K562 (cell line): ENCODE measurements at regions not wholly inside any gene's neighbourhood (a gene's known extent, or its start where the extent isn't known, plus 50 kb on each side); places are given as distances from the start of the nearest gene placed in this dataset.

Source experiments
- ATAC-seq: fragments of 200-7000 bp; cut with Tn5 transposase; 3 replicates; pipeline ENCODE4 v1.9.1; 2020; ENCODE audit warnings: moderate library complexity
- BruUV-seq: library from RNA; stranded (reverse); fragments of 400-500 nt; replicated peaks from 2 replicates; lab custom pipeline; 2021; lab: Mats Ljungman, UMichigan
- CTCF ChIA-PET: fragments of 300-600 bp; formaldehyde crosslinking; extraction: SDS; loops from one replicate; lab custom pipeline; 2021; ENCODE audit warnings: low intra/inter-chr PET ratio; lab: Yijun Ruan, JAX
- POLR2A ChIA-PET: fragments of 300-600, 350-650 bp; sonication (Branson Sonifier 250); formaldehyde crosslinking; extraction: SDS; loops from one replicate; lab custom pipeline; 2021; ENCODE audit warnings: antibody characterized with exemption, inconsistent platforms; lab: Yijun Ruan, JAX
- DNase-seq, 4 experiments: peaks; one replicate each; pipeline versions ENCODE4 v3.0.0 to v3.0.0-alpha.2; 2011 to 2018; ENCODE audit warnings: low spot score in 3 of 4, mixed read lengths in 3 of 4; ENCODE audit errors: extremely low read depth in 1 of 4
- FAIRE-seq: peaks from 2 replicates; lab custom pipeline; 2011; peaks lifted over from hg19 to GRCh38; lab: Jason Lieb, UNC
- H2AFZ ChIP-seq: 2 replicates; pipeline ENCODE4 v1.6.0; 2011; ENCODE audit warnings: low read depth, low read length, control low read depth, inconsistent platforms
- H3K27ac ChIP-seq: fragments of 200-600 bp; 3 replicates; pipeline ENCODE4 v1.8.0; 2011; ENCODE audit warnings: low read depth, mild to moderate bottlenecking, control low read depth, inconsistent platforms, low read length, moderate library complexity, mixed read lengths; ENCODE audit errors: extremely low read depth
- H3K27me3 ChIP-seq, 2 experiments: fragments of 300-600 bp in 1 of 2; 2 replicates in 1 of 2; 3 replicates in 1 of 2; pipeline versions ENCODE4 v1.6.0 to v1.8.0; 2011; ENCODE audit warnings: inconsistent platforms in 2 of 2, low read length in 2 of 2, mild to moderate bottlenecking in 1 of 2, mixed read lengths in 1 of 2, moderate library complexity in 1 of 2; ENCODE audit not compliant: control insufficient read depth in 2 of 2, insufficient read depth in 2 of 2
- H3K36me3 ChIP-seq: fragments of 300-600 bp; 3 replicates; pipeline ENCODE4 v1.8.0; 2011; ENCODE audit warnings: mild to moderate bottlenecking, low read length, inconsistent platforms; ENCODE audit not compliant: control insufficient read depth, insufficient read depth
- H3K4me1 ChIP-seq, 2 experiments: fragments of 200-600 bp in 1 of 2; replicated peaks in 1 of 2; 2 replicates in 1 of 2; 3 replicates in 1 of 2; pipeline versions ENCODE4 v1.5.1 to v1.8.0; 2011; ENCODE audit warnings: inconsistent platforms in 2 of 2, low read length in 2 of 2, mild to moderate bottlenecking in 1 of 2, mixed read lengths in 1 of 2, moderate library complexity in 1 of 2; ENCODE audit not compliant: control insufficient read depth in 2 of 2, insufficient read depth in 2 of 2
- H3K4me2 ChIP-seq: 2 replicates; pipeline ENCODE4 v1.6.1; 2011; ENCODE audit warnings: low read length, control low read depth, inconsistent platforms, mixed read lengths; ENCODE audit not compliant: insufficient read depth
- H3K4me3 ChIP-seq: fragments of 200-600 bp; sonication (generic), shearing (Covaris generic); 2 replicates; pipeline ENCODE4 v1.5.1; 2016; ENCODE audit warnings: control low read depth, inconsistent platforms
- H3K79me2 ChIP-seq: fragments of 200-600 bp; 3 replicates; pipeline ENCODE4 v1.8.0; 2011; ENCODE audit warnings: low read length, inconsistent platforms; ENCODE audit not compliant: control insufficient read depth, insufficient read depth
- H3K9ac ChIP-seq, 2 experiments: 2 replicates each; pipeline versions ENCODE4 v1.6.0 to v1.6.1; 2011; ENCODE audit warnings: low read depth in 2 of 2, low read length in 2 of 2, control low read depth in 1 of 2, inconsistent platforms in 1 of 2, mild to moderate bottlenecking in 1 of 2, mixed read lengths in 1 of 2; ENCODE audit not compliant: insufficient read depth in 1 of 2
- H3K9me1 ChIP-seq: one replicate; pipeline ENCODE4 v1.6.0; 2011; ENCODE audit warnings: inconsistent platforms, mild to moderate bottlenecking, low read length, moderate library complexity; ENCODE audit not compliant: control insufficient read depth, insufficient read depth
- H3K9me3 ChIP-seq: replicated peaks from 2 replicates; pipeline ENCODE4 v1.5.1; 2011; ENCODE audit warnings: low read depth, low read length, inconsistent platforms; ENCODE audit not compliant: control insufficient read depth, insufficient read depth
- H4K20me1 ChIP-seq: replicated peaks from 2 replicates; pipeline ENCODE4 v1.6.1; 2011; ENCODE audit warnings: low read length, inconsistent platforms, mixed read lengths; ENCODE audit not compliant: control insufficient read depth, insufficient read depth
- ADNP ChIP-seq: fragments of 200-800 bp; sonication (Bioruptor generic); IDR thresholded peaks from 2 replicates; pipeline ENCODE4 v1.6.1; 2016; ENCODE audit warnings: missing genetic modification characterization, missing compliant biosample characterization
- BRD9 ChIP-seq: fragments of 450-650 bp; IDR thresholded peaks from 2 replicates; pipeline ENCODE4 v1.6.1; 2018; ENCODE audit warnings: low read depth; ENCODE audit not compliant: partially characterized antibody
- CBFB ChIP-seq: sonication (generic); formaldehyde crosslinking; IDR thresholded peaks from 2 replicates; pipeline ENCODE4 v1.4.0; 2020; ENCODE audit warnings: mild to moderate bottlenecking, missing genetic modification reagents
- CCNT2 ChIP-seq: IDR thresholded peaks from 2 replicates; pipeline ENCODE4 v1.6.1; 2011; ENCODE audit warnings: borderline replicate concordance, low read depth, mild to moderate bottlenecking, moderate library complexity, mixed read lengths, low read length; ENCODE audit not compliant: insufficient read length; ENCODE audit errors: extremely low read depth
- FOXM1 ChIP-seq, 2 experiments: fragments of 450-650 bp in 1 of 2; sonication (generic) in 1 of 2; formaldehyde crosslinking in 1 of 2; IDR thresholded peaks; 2 replicates each; pipeline versions ENCODE4 v1.6.1 to v1.9.0; 2017 to 2022; ENCODE audit warnings: low read depth in 2 of 2, mild to moderate bottlenecking in 2 of 2, missing genetic modification reagents in 1 of 2, moderate library complexity in 1 of 2
- FUS ChIP-seq: fragments of 200-400 bp; formaldehyde crosslinking; optimal IDR thresholded peaks from 2 replicates; pipeline ENCODE3; 2017; ENCODE audit warnings: low read depth, low read length
- HEY1 ChIP-seq: fragments of 250-450 bp; sonication (Bioruptor Pico); IDR thresholded peaks from 2 replicates; pipeline ENCODE4 v1.5.0; 2020; ENCODE audit warnings: mild to moderate bottlenecking, moderate library complexity, borderline replicate concordance
- KLF1 ChIP-seq: fragments of 450-650 bp; IDR thresholded peaks from 2 replicates; pipeline ENCODE4 v1.6.1; 2016; ENCODE audit warnings: missing genetic modification characterization, missing compliant biosample characterization
- MYNN ChIP-seq, 2 experiments: sonication (generic); formaldehyde crosslinking in 1 of 2; IDR thresholded peaks; 2 replicates each; pipeline versions ENCODE4 v1.5.0 to v1.6.1; 2016 to 2020; ENCODE audit warnings: antibody characterized with exemption in 1 of 2, missing genetic modification reagents in 1 of 2
- POLR2H ChIP-seq: IDR thresholded peaks from 2 replicates; pipeline ENCODE4 v1.6.1; 2016; ENCODE audit warnings: missing genetic modification characterization, low read depth, mild to moderate bottlenecking, control low read depth, missing compliant biosample characterization, moderate library complexity
- PURB ChIP-seq: sonication (generic); formaldehyde crosslinking; IDR thresholded peaks from 2 replicates; pipeline ENCODE4 v1.9.0; 2021; ENCODE audit warnings: low read depth, mild to moderate bottlenecking, missing genetic modification reagents
- RFX1 ChIP-seq: fragments of 450-650 bp; IDR thresholded peaks from 2 replicates; pipeline ENCODE4 v1.6.1; 2016; ENCODE audit warnings: mild to moderate bottlenecking, moderate library complexity
- TCF3 ChIP-seq: sonication (generic); formaldehyde crosslinking; IDR thresholded peaks from 2 replicates; pipeline ENCODE4 v1.4.0; 2020; ENCODE audit warnings: mild to moderate bottlenecking, missing genetic modification reagents
- TSC22D4 ChIP-seq: fragments of 450-650 bp; IDR thresholded peaks from 2 replicates; pipeline ENCODE4 v1.6.1; 2016; ENCODE audit warnings: missing genetic modification characterization, missing biosample characterization, control low read depth
- TSHZ1 ChIP-seq: fragments of 250-450 bp; sonication (Bioruptor Pico); IDR thresholded peaks from 2 replicates; pipeline ENCODE4 v1.4.0; 2020; ENCODE audit warnings: mild to moderate bottlenecking, moderate library complexity
- ZNF134 ChIP-seq: fragments of 250-450 bp; sonication (Bioruptor Pico); conservative IDR thresholded peaks from 2 replicates; pipeline ENCODE4 v1.4.0; 2020
- ZNF143 ChIP-seq: sonication (generic); formaldehyde crosslinking; IDR thresholded peaks from 2 replicates; pipeline ENCODE4 v1.9.0; 2022; ENCODE audit warnings: mild to moderate bottlenecking, missing genetic modification reagents
- ZNF274 ChIP-seq: IDR thresholded peaks from 2 replicates; pipeline ENCODE4 v1.6.1; 2011; ENCODE audit warnings: low read depth, mild to moderate bottlenecking, low read length, moderate library complexity, borderline replicate concordance
- ZNF57 ChIP-seq: fragments of 450-650 bp; formaldehyde crosslinking; IDR thresholded peaks from 2 replicates; pipeline ENCODE4 v1.4.0; 2020; ENCODE audit warnings: mild to moderate bottlenecking, moderate library complexity
- ZNF77 ChIP-seq: fragments of 250-450 bp; sonication (Bioruptor Pico); IDR thresholded peaks from 2 replicates; pipeline ENCODE4 v1.5.0; 2020
- in situ Hi-C: fragments of 300-500 bp; cut with MboI; formaldehyde crosslinking; loops from 4 replicates; pipeline ENCODE4 v1.15.0; 2018; ENCODE audit warnings: inconsistent platforms, mixed read lengths
- intact Hi-C: fragments of 100-400 bp; cut with micrococcal nuclease; formaldehyde crosslinking; loops from 2 replicates; pipeline ENCODE4 v1.14.2; 2022

DNA sequence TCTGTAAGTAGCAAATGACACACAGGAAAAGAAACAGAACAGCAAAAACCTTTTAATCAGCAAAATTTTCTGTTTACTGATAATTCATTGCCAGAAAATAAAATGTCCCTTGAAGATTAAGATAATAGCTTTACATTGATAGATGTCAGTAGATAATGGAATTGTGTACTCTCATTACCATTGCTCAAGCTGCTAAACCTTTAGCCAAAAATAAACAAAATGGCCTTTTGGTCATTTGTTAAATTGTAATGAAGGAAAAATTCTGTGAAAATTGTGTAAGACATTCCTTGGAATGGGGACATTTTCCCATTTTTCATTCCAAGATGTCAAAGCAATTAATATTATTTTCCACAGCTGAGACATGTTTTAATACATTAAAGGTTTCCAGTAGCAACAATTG lies 189.8 kb downstream of the PLOD2 start:
- in situ Hi-C loops (no loop called here), intact Hi-C loops (no loop called here)
- BruUV-seq: no TSS peak
- POLR2A ChIA-PET: no interaction called here
- FAIRE-seq (no peak), ATAC-seq (no peak), DNase-seq (no peak)
- Histone ChIP-seq H3K36me3 (no peaks in the 10 kb centered on the region), H3K79me2 (no peaks in the 10 kb centered on the region), H3K27me3 (no peaks in the 10 kb centered on the region), H3K4me2 (no peak overlapping the region), H2AFZ (no peak overlapping the region), H3K4me1 (no peaks in the 10 kb centered on the region), H3K9ac (no peak overlapping the region), H3K9me3 (no peaks in the 10 kb centered on the region; the same call in 1 of the 2 replicates), H4K20me1 (no peaks in the 10 kb centered on the region), H3K4me3 (no peak overlapping the region), H3K9me1 (no peaks in the 10 kb centered on the region), H3K27ac (no peak overlapping the region)
- CTCF ChIA-PET: no interaction called here
- no peak for TF ChIP-seq FUS
- no peak for TF ChIP-seq CCNT2
- TF ChIP-seq ZNF274: no peak
- no peak for TF ChIP-seq ADNP (tag)
- no peak for TF ChIP-seq TCF3 (CRISPR knock-in tag)
- TF ChIP-seq ZNF77 (CRISPR knock-in tag): no peak
- TF ChIP-seq FOXM1 (IDR thresholded peaks at IDR 0.05; ENCODE audit: low read depth): no peak
- no peak for TF ChIP-seq FOXM1 (CRISPR knock-in tag; IDR thresholded peaks at IDR 0.05; ENCODE audit: low read depth)
- TF ChIP-seq KLF1 (tag): no peak
- TF ChIP-seq ZNF57 (CRISPR knock-in tag): no peak
- TF ChIP-seq TSC22D4 (tag): no peak
- TF ChIP-seq PURB (CRISPR knock-in tag): no peak
- no peak for TF ChIP-seq ZNF143 (CRISPR knock-in tag)
- TF ChIP-seq BRD9: no peak
- no peak for TF ChIP-seq ZNF134 (CRISPR knock-in tag)
- no peak for TF ChIP-seq HEY1 (CRISPR knock-in tag)
- no peak for TF ChIP-seq MYNN (IDR thresholded peaks at IDR 0.05)
- no peak for TF ChIP-seq MYNN (CRISPR knock-in tag; IDR thresholded peaks at IDR 0.05)
- no peak for TF ChIP-seq POLR2H (tag)
- TF ChIP-seq TSHZ1 (CRISPR knock-in tag): no peak
- no peak for TF ChIP-seq CBFB (CRISPR knock-in tag)
- no peak for TF ChIP-seq RFX1
